ENCODE measurements at regions not wholly inside any gene's neighbourhood (a gene's known extent, or its start where the extent isn't known, plus 50 kb on each side); places are given as distances from the start of the nearest gene placed in this dataset.

DNA sequence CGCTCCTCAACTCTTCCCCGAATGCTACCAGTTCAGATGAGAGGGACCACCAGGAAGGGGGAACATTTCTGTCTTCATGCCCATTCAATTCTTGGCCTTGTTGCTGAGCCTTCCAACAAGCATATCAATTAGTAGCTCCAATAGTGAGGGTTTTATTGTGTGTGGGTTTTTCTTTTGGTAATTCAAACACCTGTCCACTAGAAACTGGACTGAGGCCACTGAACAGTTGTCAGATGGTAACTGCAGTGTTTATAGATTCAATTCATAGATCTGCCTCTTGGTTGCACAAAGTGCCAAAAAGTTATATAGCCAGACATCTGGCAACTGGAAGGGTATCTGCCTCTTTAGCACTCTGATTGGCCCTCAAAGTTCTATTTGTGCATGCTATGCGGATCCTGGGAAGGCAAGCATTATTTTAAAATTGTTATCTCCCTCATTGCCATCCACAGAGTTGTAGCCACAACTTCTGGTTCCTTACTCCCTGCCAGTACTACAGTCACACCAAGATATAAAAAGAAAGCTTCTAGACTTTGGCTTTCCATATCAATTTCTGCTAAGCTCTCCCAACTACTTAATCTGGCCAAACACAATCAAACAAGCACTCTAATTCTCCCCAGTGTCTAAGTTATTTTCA is 83.3 kb upstream of the ZNF521 start:
- in situ Hi-C loops (cut with MboI; ENCODE audit: low sequenced_read_pairs) = no loop called here
- no peak overlapping the region for H3K18ac ChIP-seq (ENCODE audit: low read depth, low read length)
- TF ChIP-seq SMC3 (IDR thresholded peaks at IDR 0.05; ENCODE audit: low read depth, low read length) (no peak), CHD1 (IDR thresholded peaks at IDR 0.05; ENCODE audit: low read depth, low read length) (no peak), POLR2A (IDR thresholded peaks at IDR 0.05; ENCODE audit: low read depth, low read length) (no peak), RCOR1 (IDR thresholded peaks at IDR 0.05; ENCODE audit: insufficient replicate concordance, low read length) (no peak), MAFK (IDR thresholded peaks at IDR 0.05; ENCODE audit: low read depth, low read length) (no peak), FOS (IDR thresholded peaks at IDR 0.05; ENCODE audit: low read depth, low read length) (no peak), CEBPB (IDR thresholded peaks at IDR 0.05; ENCODE audit: low read depth, low read length) (no peak), RAD21 (IDR thresholded peaks at IDR 0.05; ENCODE audit: low read length) (no peak), MAZ (IDR thresholded peaks at IDR 0.05; ENCODE audit: borderline replicate concordance, low read depth, low read length) (no peak), RFX5 (IDR thresholded peaks at IDR 0.05; ENCODE audit: low read depth, low read length) (no peak), NFE2L2 (IDR thresholded peaks at IDR 0.05; ENCODE audit: low read depth, low read length) (no peak), MXI1 (IDR thresholded peaks at IDR 0.05; ENCODE audit: borderline replicate concordance, low read depth, low read length) (no peak), BHLHE40 (IDR thresholded peaks at IDR 0.05; ENCODE audit: low read depth, low read length) (no peak)
- TF ChIP-seq, protein P1, sequence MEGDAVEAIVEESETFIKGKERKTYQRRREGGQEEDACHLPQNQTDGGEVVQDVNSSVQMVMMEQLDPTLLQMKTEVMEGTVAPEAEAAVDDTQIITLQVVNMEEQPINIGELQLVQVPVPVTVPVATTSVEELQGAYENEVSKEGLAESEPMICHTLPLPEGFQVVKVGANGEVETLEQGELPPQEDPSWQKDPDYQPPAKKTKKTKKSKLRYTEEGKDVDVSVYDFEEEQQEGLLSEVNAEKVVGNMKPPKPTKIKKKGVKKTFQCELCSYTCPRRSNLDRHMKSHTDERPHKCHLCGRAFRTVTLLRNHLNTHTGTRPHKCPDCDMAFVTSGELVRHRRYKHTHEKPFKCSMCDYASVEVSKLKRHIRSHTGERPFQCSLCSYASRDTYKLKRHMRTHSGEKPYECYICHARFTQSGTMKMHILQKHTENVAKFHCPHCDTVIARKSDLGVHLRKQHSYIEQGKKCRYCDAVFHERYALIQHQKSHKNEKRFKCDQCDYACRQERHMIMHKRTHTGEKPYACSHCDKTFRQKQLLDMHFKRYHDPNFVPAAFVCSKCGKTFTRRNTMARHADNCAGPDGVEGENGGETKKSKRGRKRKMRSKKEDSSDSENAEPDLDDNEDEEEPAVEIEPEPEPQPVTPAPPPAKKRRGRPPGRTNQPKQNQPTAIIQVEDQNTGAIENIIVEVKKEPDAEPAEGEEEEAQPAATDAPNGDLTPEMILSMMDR (conservative IDR thresholded peaks at IDR 0.05; ENCODE audit: low read depth, low read length) = no peak
- TF ChIP-seq, protein P2, sequence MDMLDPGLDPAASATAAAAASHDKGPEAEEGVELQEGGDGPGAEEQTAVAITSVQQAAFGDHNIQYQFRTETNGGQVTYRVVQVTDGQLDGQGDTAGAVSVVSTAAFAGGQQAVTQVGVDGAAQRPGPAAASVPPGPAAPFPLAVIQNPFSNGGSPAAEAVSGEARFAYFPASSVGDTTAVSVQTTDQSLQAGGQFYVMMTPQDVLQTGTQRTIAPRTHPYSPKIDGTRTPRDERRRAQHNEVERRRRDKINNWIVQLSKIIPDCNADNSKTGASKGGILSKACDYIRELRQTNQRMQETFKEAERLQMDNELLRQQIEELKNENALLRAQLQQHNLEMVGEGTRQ (IDR thresholded peaks at IDR 0.05; ENCODE audit: low read depth, low read length) = no peak
- TF ChIP-seq, protein P3, sequence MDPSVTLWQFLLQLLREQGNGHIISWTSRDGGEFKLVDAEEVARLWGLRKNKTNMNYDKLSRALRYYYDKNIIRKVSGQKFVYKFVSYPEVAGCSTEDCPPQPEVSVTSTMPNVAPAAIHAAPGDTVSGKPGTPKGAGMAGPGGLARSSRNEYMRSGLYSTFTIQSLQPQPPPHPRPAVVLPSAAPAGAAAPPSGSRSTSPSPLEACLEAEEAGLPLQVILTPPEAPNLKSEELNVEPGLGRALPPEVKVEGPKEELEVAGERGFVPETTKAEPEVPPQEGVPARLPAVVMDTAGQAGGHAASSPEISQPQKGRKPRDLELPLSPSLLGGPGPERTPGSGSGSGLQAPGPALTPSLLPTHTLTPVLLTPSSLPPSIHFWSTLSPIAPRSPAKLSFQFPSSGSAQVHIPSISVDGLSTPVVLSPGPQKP (IDR thresholded peaks at IDR 0.05; ENCODE audit: borderline replicate concordance, low read depth, low read length) = no peak
- no CpG with 5 or more reads among the region's 3 CpGs for WGBS, 2 experiments (ENCODE audit: extremely low coverage in 2 of 2, insufficient read length in 1 of 2)
- no peak overlapping the region for H2BK5ac ChIP-seq (ENCODE audit: low read depth, low read length, poor library complexity, severe bottlenecking)
- H2BK120ac ChIP-seq (ENCODE audit: low read depth, low read length) = no peak overlapping the region
- no peaks in the 10 kb centered on the region for H3K9me3 ChIP-seq (ENCODE audit: control insufficient read depth, insufficient read depth, low read length)
- H3K36me3 ChIP-seq (ENCODE audit: control insufficient read depth, insufficient read depth, low read length) = no peaks in the 10 kb centered on the region
- BruUV-seq (replicated peaks) = no TSS peak
- ChIA-PET POLR2A (ENCODE audit: unreplicated experiment) (no interaction called here), CTCF (no interaction called here)
- H3K14ac ChIP-seq (replicated peaks; ENCODE audit: low read depth, low read length) = no peak overlapping the region
- H2AK9ac ChIP-seq (replicated peaks; ENCODE audit: low read depth, low read length, poor library complexity) = no peak overlapping the region
- no peak overlapping the region for H3K27ac ChIP-seq (ENCODE audit: insufficient read depth, low read length)
- DNase-seq = no peak
- H3K4me2 ChIP-seq (ENCODE audit: low read depth, low read length) = no peak overlapping the region
- no peaks in the 10 kb centered on the region for H3K27me3 ChIP-seq (ENCODE audit: control insufficient read depth, insufficient read depth, low read length)
- no peak overlapping the region for H4K8ac ChIP-seq (ENCODE audit: low read depth in 2 of 2, low read length in 2 of 2)
- H2AK5ac ChIP-seq (ENCODE audit: low read depth, low read length) = no peak overlapping the region
- no peak for ATAC-seq (ENCODE audit: low read depth)
- no peak overlapping the region for H2BK15ac ChIP-seq (ENCODE audit: low read depth, low read length)
- H4K91ac ChIP-seq (ENCODE audit: insufficient read depth, low read depth, low read length) = no peak overlapping the region
- no peaks in the 10 kb centered on the region for H3K79me1 ChIP-seq (ENCODE audit: low read depth in 1 of 2, low read length in 2 of 2)
- H2BK20ac ChIP-seq (ENCODE audit: low read depth, low read length) = no peak overlapping the region
- H3K9ac ChIP-seq (ENCODE audit: low read depth, low read length) = no peak overlapping the region
- H3K56ac ChIP-seq (ENCODE audit: extremely low read depth, insufficient read depth, low read length) = no peak overlapping the region
- H4K20me1 ChIP-seq (ENCODE audit: insufficient read depth, low read length) = no peaks in the 10 kb centered on the region
- H3K4ac ChIP-seq (ENCODE audit: low read depth, low read length) = no peak overlapping the region
- intact Hi-C loops (cut with micrococcal nuclease) = no loop called here
- peaks cover 2% of the 10 kb centered on the region; the same call in 1 of the 2 replicates for H3K4me1 ChIP-seq (ENCODE audit: control insufficient read depth, insufficient read depth, low read length)
- H3K4me3 ChIP-seq (ENCODE audit: insufficient read depth, low read depth, low read length) = no peak overlapping the region
- H3K9me1 ChIP-seq (ENCODE audit: insufficient read depth, low read length) = no peaks in the 10 kb centered on the region; the same call in 1 of the 2 replicates
- H4K5ac ChIP-seq (ENCODE audit: low read depth, low read length) = no peak overlapping the region
- H2AFZ ChIP-seq (replicated peaks; ENCODE audit: low read length, poor library complexity) = no peak overlapping the region
- no peak overlapping the region for H3K23ac ChIP-seq (ENCODE audit: low read depth, low read length)
- dilution Hi-C loops (cut with HindIII; ENCODE audit: low sequenced_read_pairs, unreplicated experiment) = no loop called here

All from IMR-90 (cell line).